GM23248 (cell line): ENCODE measurements at regions not wholly inside any gene's neighbourhood (a gene's known extent, or its start where the extent isn't known, plus 50 kb on each side); places are given as distances from the start of the nearest gene placed in this dataset.

Experiments used
- DNase-seq: peaks from one replicate; pipeline ENCODE4 v3.0.0-alpha.2; 2015
- H2AFZ ChIP-seq: fragments of 200-600 bp; sonication (generic); 2 replicates; pipeline ENCODE4 v1.6.1; 2016; ENCODE audit warnings: antibody characterized with exemption
- H3F3A ChIP-seq: fragments of 200-600 bp; sonication (generic); 2 replicates; pipeline ENCODE4 v1.6.1; 2016; ENCODE audit warnings: mild to moderate bottlenecking, antibody characterized with exemption, mixed run types; ENCODE audit not compliant: insufficient read depth
- H3K27ac ChIP-seq: fragments of 200-600 bp; sonication (generic); 2 replicates; pipeline ENCODE4 v1.5.1; 2016; ENCODE audit warnings: mild to moderate bottlenecking
- H3K27me3 ChIP-seq: fragments of 200-600 bp; sonication (generic); replicated peaks from 2 replicates; pipeline ENCODE4 v1.6.1; 2016; ENCODE audit warnings: mild to moderate bottlenecking; ENCODE audit not compliant: insufficient read depth
- H3K36me3 ChIP-seq: fragments of 200-600 bp; sonication (generic); 2 replicates; pipeline ENCODE4 v1.6.1; 2016; ENCODE audit warnings: low read depth, mild to moderate bottlenecking
- H3K4me1 ChIP-seq: fragments of 200-600 bp; sonication (generic); 2 replicates; pipeline ENCODE4 v1.6.1; 2016; ENCODE audit warnings: mild to moderate bottlenecking; ENCODE audit not compliant: insufficient read depth
- H3K4me2 ChIP-seq: fragments of 200-600 bp; sonication (generic); one replicate; pipeline ENCODE4 v1.6.1; 2016; ENCODE audit warnings: mild to moderate bottlenecking; ENCODE audit not compliant: unreplicated experiment
- H3K4me3 ChIP-seq: fragments of 200-600 bp; sonication (generic); 2 replicates; pipeline ENCODE4 v1.5.1; 2016; ENCODE audit warnings: mild to moderate bottlenecking
- H3K79me2 ChIP-seq: fragments of 200-600 bp; sonication (generic); 2 replicates; pipeline ENCODE4 v1.6.1; 2016; ENCODE audit warnings: mild to moderate bottlenecking; ENCODE audit not compliant: insufficient read depth
- H3K9ac ChIP-seq: fragments of 200-600 bp; sonication (generic); 2 replicates; pipeline ENCODE4 v1.6.1; 2016; ENCODE audit warnings: mild to moderate bottlenecking
- H3K9me2 ChIP-seq: fragments of 200-600 bp; sonication (generic); 2 replicates; pipeline ENCODE4 v1.6.1; 2016; ENCODE audit warnings: mixed run types, mild to moderate bottlenecking, moderate library complexity; ENCODE audit not compliant: insufficient read depth
- H3K9me3 ChIP-seq: fragments of 200-600 bp; sonication (generic); one replicate; pipeline ENCODE4 v1.6.1; 2017; ENCODE audit warnings: low read depth
- H4K20me1 ChIP-seq: fragments of 200-600 bp; sonication (generic); 2 replicates; pipeline ENCODE4 v1.6.0; 2016; ENCODE audit not compliant: insufficient read depth
- EZH2 ChIP-seq: fragments of 200-600 bp; sonication (generic); IDR thresholded peaks from 2 replicates; pipeline ENCODE4 v1.6.1; 2018; ENCODE audit warnings: antibody characterized with exemption, mild to moderate bottlenecking; ENCODE audit not compliant: insufficient read depth, poor library complexity, severe bottlenecking
- EZH2phosphoT487 ChIP-seq: fragments of 200-600 bp; sonication (generic); IDR thresholded peaks from 2 replicates; pipeline ENCODE4 v1.6.1; 2018; ENCODE audit warnings: antibody characterized with exemption, moderate library complexity, mild to moderate bottlenecking, low read depth; ENCODE audit not compliant: insufficient read depth
- WGBS, 2 experiments: methylation state at CpG; one replicate each; pipeline ENCODE4 v1.1.6; 2015 to 2017; ENCODE audit warnings: low lambda C conversion rate in 2 of 2, low coverage in 1 of 2; ENCODE audit errors: missing lambda C conversion rate in 2 of 2; 5-methylcytosine and 5-hydroxymethylcytosine counted together
- in situ Hi-C: fragments of 300-500 bp; cut with MboI; formaldehyde crosslinking; loops from 2 replicates; pipeline ENCODE4 v1.15.0; 2020

- Histone ChIP-seq H3K4me2 (no peak overlapping the region), H3F3A (no peaks in the 10 kb centered on the region), H4K20me1 (no peaks in the 10 kb centered on the region), H3K36me3 (no peaks in the 10 kb centered on the region), H3K27me3 (no peaks in the 10 kb centered on the region), H3K79me2 (no peaks in the 10 kb centered on the region), H3K4me1 (no peaks in the 10 kb centered on the region), H3K9me2 (no peaks in the 10 kb centered on the region), H2AFZ (no peak overlapping the region), H3K9ac (no peak overlapping the region), H3K4me3 (no peak overlapping the region), H3K9me3 (no peaks in the 10 kb centered on the region), H3K27ac (no peak overlapping the region)
- WGBS, 2 experiments, result 39 to 45% methylated on average over 5 of the region's 5 CpGs
- in situ Hi-C loops, result no loop called here
- TF ChIP-seq EZH2, result no peak
- DNase-seq, result no peak
Measured at GRCh38 chr1:5615076-5615475, 377.1 kb downstream of the NPHP4 start.

GRCh38 chr1:5613900-5614299, 378.3 kb downstream of the NPHP4 start:
- in situ Hi-C loops, result no loop called here
- DNase-seq, result no peak
- no peak overlapping the region for H2AFZ ChIP-seq
- H3K27ac ChIP-seq, result no peak overlapping the region
- 52 to 54% methylated on average over 4 of the region's 4 CpGs for WGBS, 2 experiments
- TF ChIP-seq EZH2phosphoT487, result no peak
- no peak for TF ChIP-seq EZH2
- no peaks in the 10 kb centered on the region for H3K79me2 ChIP-seq
- H4K20me1 ChIP-seq, result no peaks in the 10 kb centered on the region
- H3K4me1 ChIP-seq, result no peaks in the 10 kb centered on the region
- H3K27me3 ChIP-seq, result no peaks in the 10 kb centered on the region
- no peaks in the 10 kb centered on the region for H3K9me3 ChIP-seq
- H3F3A ChIP-seq, result no peaks in the 10 kb centered on the region
- H3K36me3 ChIP-seq, result no peaks in the 10 kb centered on the region
- H3K9me2 ChIP-seq, result no peaks in the 10 kb centered on the region
- H3K4me3 ChIP-seq, result no peak overlapping the region
- no peak overlapping the region for H3K9ac ChIP-seq
- H3K4me2 ChIP-seq, result no peak overlapping the region

- no peak for DNase-seq
- Histone ChIP-seq H3K4me3 (no peak overlapping the region), H3K79me2 (no peaks in the 10 kb centered on the region), H3K9ac (no peak overlapping the region), H3K36me3 (no peaks in the 10 kb centered on the region), H3K4me1 (no peaks in the 10 kb centered on the region), H2AFZ (no peak overlapping the region), H3F3A (no peaks in the 10 kb centered on the region), H4K20me1 (no peaks in the 10 kb centered on the region), H3K9me3 (no peaks in the 10 kb centered on the region), H3K27ac (no peak overlapping the region), H3K27me3 (no peaks in the 10 kb centered on the region), H3K4me2 (no peak overlapping the region), H3K9me2 (no peaks in the 10 kb centered on the region)
- no peak for TF ChIP-seq EZH2
- TF ChIP-seq EZH2phosphoT487, result no peak
- in situ Hi-C loops, result no loop called here
- WGBS, 2 experiments, result 8 to 15% methylated on average over 3 of the region's 3 CpGs
Measured at GRCh38 chr1:5611851-5612250, 380.4 kb downstream of the NPHP4 start.

GRCh38 chr1:5611431-5611830, 380.8 kb downstream of the NPHP4 start:
- H4K20me1 ChIP-seq, result no peaks in the 10 kb centered on the region
- H2AFZ ChIP-seq, result no peak overlapping the region
- no peaks in the 10 kb centered on the region for H3K36me3 ChIP-seq
- TF ChIP-seq EZH2 (no peak), EZH2phosphoT487 (no peak)
- H3K4me1 ChIP-seq, result no peaks in the 10 kb centered on the region
- H3F3A ChIP-seq, result no peaks in the 10 kb centered on the region
- no peak overlapping the region for H3K4me2 ChIP-seq
- DNase-seq, result no peak
- H3K27ac ChIP-seq, result no peak overlapping the region
- 0 to 2% methylated on average over 2 of the region's 2 CpGs for WGBS, 2 experiments
- no peak overlapping the region for H3K9ac ChIP-seq
- H3K9me2 ChIP-seq, result no peaks in the 10 kb centered on the region
- no peaks in the 10 kb centered on the region for H3K79me2 ChIP-seq
- in situ Hi-C loops, result no loop called here
- H3K9me3 ChIP-seq, result no peaks in the 10 kb centered on the region
- no peak overlapping the region for H3K4me3 ChIP-seq
- H3K27me3 ChIP-seq, result no peaks in the 10 kb centered on the region

- H3K9ac ChIP-seq, result no peak overlapping the region
- no peaks in the 10 kb centered on the region for H4K20me1 ChIP-seq
- no peaks in the 10 kb centered on the region for H3K9me3 ChIP-seq
- TF ChIP-seq EZH2phosphoT487 (no peak), EZH2 (no peak)
- H2AFZ ChIP-seq, result no peak overlapping the region
- no peak overlapping the region for H3K27ac ChIP-seq
- no peaks in the 10 kb centered on the region for H3K9me2 ChIP-seq
- DNase-seq, result no peak
- 33 to 41% methylated on average over 1 of the region's 1 CpG for WGBS, 2 experiments
- no peaks in the 10 kb centered on the region for H3K4me1 ChIP-seq
- H3K79me2 ChIP-seq, result no peaks in the 10 kb centered on the region
- H3K4me3 ChIP-seq, result no peak overlapping the region
- no peak overlapping the region for H3K4me2 ChIP-seq
- in situ Hi-C loops, result no loop called here
- no peaks in the 10 kb centered on the region for H3K27me3 ChIP-seq
- H3K36me3 ChIP-seq, result no peaks in the 10 kb centered on the region
- H3F3A ChIP-seq, result no peaks in the 10 kb centered on the region
Measured at GRCh38 chr1:5610432-5610831, 381.8 kb downstream of the NPHP4 start.
